HepG2 (cell line): ENCODE measurements at regions not wholly inside any gene's neighbourhood (a gene's known extent, or its start where the extent isn't known, plus 50 kb on each side); places are given as distances from the start of the nearest gene placed in this dataset.
A peak's percentile ranks its signal among the peaks of the same experiment; 100 is the strongest.

Source experiments
- CHD2 ChIP-seq: IDR thresholded peaks from 2 replicates; pipeline ENCODE4 v1.6.1; 2011; ENCODE audit warnings: low read depth, low read length, improper control_type of control experiment
- KDM2A ChIP-seq: sonication (generic); formaldehyde crosslinking; IDR thresholded peaks from 2 replicates; pipeline ENCODE4 v1.4.0; 2020; ENCODE audit warnings: low read depth, missing genetic modification reagents, borderline replicate concordance
- MAF1 ChIP-seq: sonication (generic); formaldehyde crosslinking; IDR thresholded peaks from 2 replicates; pipeline ENCODE4 v1.5.0; 2020; ENCODE audit warnings: missing genetic modification reagents, borderline replicate concordance
- MTF1 ChIP-seq: sonication (generic); formaldehyde crosslinking; IDR thresholded peaks from 2 replicates; pipeline ENCODE4 v1.5.0; 2020; ENCODE audit warnings: missing genetic modification reagents
- ONECUT2 ChIP-seq: sonication (generic); formaldehyde crosslinking; IDR thresholded peaks from 2 replicates; pipeline ENCODE4 v1.4.0; 2020; ENCODE audit warnings: missing genetic modification reagents
- SNAPC2 ChIP-seq: sonication (generic); formaldehyde crosslinking; IDR thresholded peaks from 2 replicates; pipeline ENCODE4 v1.8.1; 2022; ENCODE audit warnings: mild to moderate bottlenecking, missing genetic modification reagents
- THAP8 ChIP-seq: sonication (generic); formaldehyde crosslinking; IDR thresholded peaks from 2 replicates; pipeline ENCODE4 v1.5.1; 2020; ENCODE audit warnings: missing genetic modification reagents, mild to moderate bottlenecking, borderline replicate concordance
- ZBTB38 ChIP-seq: sonication (generic); formaldehyde crosslinking; IDR thresholded peaks from 2 replicates; pipeline ENCODE4 v1.5.1; 2020; ENCODE audit warnings: mild to moderate bottlenecking, missing genetic modification reagents
- ZBTB7A ChIP-seq: sonication (generic); formaldehyde crosslinking; IDR thresholded peaks from 2 replicates; pipeline ENCODE4 v1.8.0; 2022; ENCODE audit warnings: mild to moderate bottlenecking, missing genetic modification reagents
- ZC3H13 ChIP-seq: sonication (generic); formaldehyde crosslinking; IDR thresholded peaks from 2 replicates; pipeline ENCODE4 v1.8.1; 2023; ENCODE audit warnings: mild to moderate bottlenecking, missing genetic modification reagents, moderate library complexity
- ZFP62 ChIP-seq: sonication (generic); formaldehyde crosslinking; IDR thresholded peaks from 2 replicates; pipeline ENCODE4 v1.4.0; 2020; ENCODE audit warnings: missing genetic modification reagents
- ZFYVE20 ChIP-seq: sonication (generic); formaldehyde crosslinking; IDR thresholded peaks from 2 replicates; pipeline ENCODE4 v1.8.0; 2023; ENCODE audit warnings: low read depth, mild to moderate bottlenecking, moderate library complexity, missing genetic modification reagents, borderline replicate concordance
- ZMAT3 ChIP-seq: sonication (generic); formaldehyde crosslinking; conservative IDR thresholded peaks from 2 replicates; pipeline ENCODE4 v1.7.0; 2021; ENCODE audit warnings: missing genetic modification reagents
- ZNF124 ChIP-seq: sonication (generic); formaldehyde crosslinking; IDR thresholded peaks from 2 replicates; pipeline ENCODE4 v1.4.0; 2020; ENCODE audit warnings: missing genetic modification reagents
- ZNF281 ChIP-seq: sonication (generic); formaldehyde crosslinking; IDR thresholded peaks from 2 replicates; pipeline ENCODE4 v1.4.0; 2020; ENCODE audit warnings: missing genetic modification reagents, borderline replicate concordance
- ZNF343 ChIP-seq: sonication (generic); formaldehyde crosslinking; IDR thresholded peaks from 2 replicates; pipeline ENCODE4 v1.4.0; 2020; ENCODE audit warnings: mild to moderate bottlenecking, missing genetic modification reagents
- ZNF569 ChIP-seq: sonication (generic); formaldehyde crosslinking; IDR thresholded peaks from 2 replicates; pipeline ENCODE4 v1.5.0; 2020; ENCODE audit warnings: mild to moderate bottlenecking, missing genetic modification reagents, moderate library complexity, borderline replicate concordance
- ZNF619 ChIP-seq: sonication (generic); formaldehyde crosslinking; IDR thresholded peaks from 2 replicates; pipeline ENCODE4 v1.4.0; 2020; ENCODE audit warnings: mild to moderate bottlenecking, missing genetic modification reagents
- TF ChIP-seq, protein P1 (sequence below): sonication (generic); formaldehyde crosslinking; IDR thresholded peaks from 2 replicates; pipeline ENCODE4 v1.4.0; 2020; ENCODE audit warnings: missing genetic modification reagents
- TF ChIP-seq, protein P2 (sequence below): sonication (generic); formaldehyde crosslinking; conservative IDR thresholded peaks from 2 replicates; pipeline ENCODE4 v1.4.0; 2020; ENCODE audit warnings: missing genetic modification reagents
- TF ChIP-seq, protein P3 (sequence below): sonication (generic); formaldehyde crosslinking; IDR thresholded peaks from 2 replicates; pipeline ENCODE4 v1.4.0; 2020; ENCODE audit warnings: low read depth, mild to moderate bottlenecking, missing genetic modification reagents

DNA sequence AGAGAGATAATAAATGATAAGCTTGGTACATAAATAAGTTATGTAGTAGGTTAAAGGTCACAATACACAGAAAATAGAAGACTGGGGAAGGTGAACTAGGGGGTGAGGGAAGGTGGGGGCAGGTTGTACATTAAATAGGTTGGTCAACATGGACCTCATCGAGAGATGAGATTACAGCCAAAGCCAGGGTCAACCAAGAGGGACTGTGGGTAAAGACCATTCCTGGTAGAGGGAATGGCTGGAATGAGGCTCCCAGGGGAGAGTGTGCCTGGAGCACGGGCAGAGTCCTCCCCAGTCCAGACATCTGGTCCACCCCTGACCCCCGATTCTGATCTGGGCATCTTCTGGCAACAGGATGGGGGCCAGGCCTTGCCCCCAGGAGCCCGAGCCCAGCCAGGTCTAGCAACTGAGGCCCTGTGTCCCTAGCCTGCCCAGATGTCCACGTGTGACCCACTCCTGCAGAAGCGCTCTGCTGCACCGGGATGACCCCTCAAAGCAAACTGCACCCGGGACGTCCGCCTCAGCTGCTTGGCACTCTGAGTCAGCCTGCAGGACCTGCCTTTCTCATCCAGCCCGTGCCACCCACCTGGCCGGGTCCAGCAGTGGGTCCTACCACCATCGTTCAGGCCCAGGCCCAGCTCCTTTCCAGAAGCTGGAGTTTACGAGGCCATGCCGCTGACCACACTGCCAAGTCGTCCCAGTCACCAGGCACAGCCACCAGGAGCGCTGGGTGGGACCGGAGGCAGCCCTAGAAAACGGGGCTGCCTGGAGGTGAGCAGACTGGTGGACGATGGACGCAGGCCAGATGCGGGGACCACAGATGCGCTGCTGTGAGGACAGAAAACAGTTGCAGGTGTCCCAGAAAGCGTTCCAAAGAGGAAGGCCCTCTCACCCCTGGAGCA, 56.2 kb upstream of the ID2 start (continued):
- peak; percentile 83 for TF ChIP-seq ZBTB7A (CRISPR knock-in tag)
- TF ChIP-seq, protein P1, sequence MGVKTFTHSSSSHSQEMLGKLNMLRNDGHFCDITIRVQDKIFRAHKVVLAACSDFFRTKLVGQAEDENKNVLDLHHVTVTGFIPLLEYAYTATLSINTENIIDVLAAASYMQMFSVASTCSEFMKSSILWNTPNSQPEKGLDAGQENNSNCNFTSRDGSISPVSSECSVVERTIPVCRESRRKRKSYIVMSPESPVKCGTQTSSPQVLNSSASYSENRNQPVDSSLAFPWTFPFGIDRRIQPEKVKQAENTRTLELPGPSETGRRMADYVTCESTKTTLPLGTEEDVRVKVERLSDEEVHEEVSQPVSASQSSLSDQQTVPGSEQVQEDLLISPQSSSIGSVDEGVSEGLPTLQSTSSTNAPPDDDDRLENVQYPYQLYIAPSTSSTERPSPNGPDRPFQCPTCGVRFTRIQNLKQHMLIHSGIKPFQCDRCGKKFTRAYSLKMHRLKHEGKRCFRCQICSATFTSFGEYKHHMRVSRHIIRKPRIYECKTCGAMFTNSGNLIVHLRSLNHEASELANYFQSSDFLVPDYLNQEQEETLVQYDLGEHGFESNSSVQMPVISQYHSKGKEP (CRISPR knock-in tag) = no peak
- peak; percentile 85 for TF ChIP-seq ZBTB38
- TF ChIP-seq, protein P2, sequence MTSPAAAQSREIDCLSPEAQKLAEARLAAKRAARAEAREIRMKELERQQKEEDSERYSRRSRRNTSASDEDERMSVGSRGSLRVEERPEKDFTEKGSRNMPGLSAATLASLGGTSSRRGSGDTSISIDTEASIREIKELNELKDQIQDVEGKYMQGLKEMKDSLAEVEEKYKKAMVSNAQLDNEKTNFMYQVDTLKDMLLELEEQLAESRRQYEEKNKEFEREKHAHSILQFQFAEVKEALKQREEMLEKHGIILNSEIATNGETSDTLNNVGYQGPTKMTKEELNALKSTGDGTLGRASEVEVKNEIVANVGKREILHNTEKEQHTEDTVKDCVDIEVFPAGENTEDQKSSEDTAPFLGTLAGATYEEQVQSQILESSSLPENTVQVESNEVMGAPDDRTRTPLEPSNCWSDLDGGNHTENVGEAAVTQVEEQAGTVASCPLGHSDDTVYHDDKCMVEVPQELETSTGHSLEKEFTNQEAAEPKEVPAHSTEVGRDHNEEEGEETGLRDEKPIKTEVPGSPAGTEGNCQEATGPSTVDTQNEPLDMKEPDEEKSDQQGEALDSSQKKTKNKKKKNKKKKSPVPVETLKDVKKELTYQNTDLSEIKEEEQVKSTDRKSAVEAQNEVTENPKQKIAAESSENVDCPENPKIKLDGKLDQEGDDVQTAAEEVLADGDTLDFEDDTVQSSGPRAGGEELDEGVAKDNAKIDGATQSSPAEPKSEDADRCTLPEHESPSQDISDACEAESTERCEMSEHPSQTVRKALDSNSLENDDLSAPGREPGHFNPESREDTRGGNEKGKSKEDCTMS (CRISPR knock-in tag) = no peak; the same call in 1 of the 2 replicates
- TF ChIP-seq, protein P3, sequence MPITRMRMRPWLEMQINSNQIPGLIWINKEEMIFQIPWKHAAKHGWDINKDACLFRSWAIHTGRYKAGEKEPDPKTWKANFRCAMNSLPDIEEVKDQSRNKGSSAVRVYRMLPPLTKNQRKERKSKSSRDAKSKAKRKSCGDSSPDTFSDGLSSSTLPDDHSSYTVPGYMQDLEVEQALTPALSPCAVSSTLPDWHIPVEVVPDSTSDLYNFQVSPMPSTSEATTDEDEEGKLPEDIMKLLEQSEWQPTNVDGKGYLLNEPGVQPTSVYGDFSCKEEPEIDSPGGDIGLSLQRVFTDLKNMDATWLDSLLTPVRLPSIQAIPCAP = peak; percentile 83; the same call in 1 of the 2 replicates
- TF ChIP-seq MTF1 = no peak
- TF ChIP-seq MAF1 = peak; percentile 5; the same call in 1 of the 2 replicates
- no peak for TF ChIP-seq ZNF569
- no peak for TF ChIP-seq SNAPC2 (CRISPR knock-in tag)
- TF ChIP-seq ZFP62 = no peak
- peak; percentile 90; the same call in 1 of the 2 replicates for TF ChIP-seq ZNF124
- peak; percentile 74 for TF ChIP-seq CHD2
- no peak for TF ChIP-seq ZFYVE20 (CRISPR knock-in tag)
- peak; percentile 92; the same call in 1 of the 2 replicates for TF ChIP-seq ZC3H13 (CRISPR knock-in tag)
- TF ChIP-seq ZMAT3 (CRISPR knock-in tag) = peak; percentile 93
- peak; percentile 84 for TF ChIP-seq ZNF343
- TF ChIP-seq KDM2A = peak; percentile 55; the same call in 1 of the 2 replicates
- no peak; the same call in 1 of the 2 replicates for TF ChIP-seq ZNF619
- 0 out of 2 replicates have a peak, but pooled peaks have one; percentile 30 for TF ChIP-seq ONECUT2 (CRISPR knock-in tag)
- peak; percentile 82; the same call in 1 of the 2 replicates for TF ChIP-seq ZNF281
- TF ChIP-seq THAP8 (CRISPR knock-in tag) = peak; percentile 87; the same call in 1 of the 2 replicates
